ENCODE measurements at regions not wholly inside any gene's neighbourhood (a gene's known extent, or its start where the extent isn't known, plus 50 kb on each side); places are given as distances from the start of the nearest gene placed in this dataset.
"Not testable (repeated sequence)": the region's sequence is repeated elsewhere in the genome, so short reads cannot be mapped to it uniquely, and the experiment has no call there.

DNA sequence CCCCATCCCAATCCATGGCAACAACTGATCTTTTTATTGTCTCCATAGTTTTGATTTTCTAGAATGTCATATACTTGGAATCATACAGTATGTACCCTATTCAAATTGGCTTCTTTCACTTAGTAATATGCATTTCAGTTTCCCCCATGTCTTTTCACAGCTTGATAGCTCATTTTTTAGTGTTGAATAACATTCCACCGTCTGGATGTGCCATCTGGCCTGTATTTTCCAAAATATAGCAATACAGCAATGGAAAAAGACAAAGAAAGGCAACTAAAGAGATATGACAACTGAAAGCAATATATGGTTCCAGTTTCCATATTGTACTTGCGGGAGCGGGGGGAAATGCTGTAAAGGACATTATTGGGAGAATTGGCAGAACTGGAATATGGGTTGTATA is 166.4 kb upstream of the NT5E start:
- no peak for DNase-seq (ENCODE audit: low spot score)

DNA sequence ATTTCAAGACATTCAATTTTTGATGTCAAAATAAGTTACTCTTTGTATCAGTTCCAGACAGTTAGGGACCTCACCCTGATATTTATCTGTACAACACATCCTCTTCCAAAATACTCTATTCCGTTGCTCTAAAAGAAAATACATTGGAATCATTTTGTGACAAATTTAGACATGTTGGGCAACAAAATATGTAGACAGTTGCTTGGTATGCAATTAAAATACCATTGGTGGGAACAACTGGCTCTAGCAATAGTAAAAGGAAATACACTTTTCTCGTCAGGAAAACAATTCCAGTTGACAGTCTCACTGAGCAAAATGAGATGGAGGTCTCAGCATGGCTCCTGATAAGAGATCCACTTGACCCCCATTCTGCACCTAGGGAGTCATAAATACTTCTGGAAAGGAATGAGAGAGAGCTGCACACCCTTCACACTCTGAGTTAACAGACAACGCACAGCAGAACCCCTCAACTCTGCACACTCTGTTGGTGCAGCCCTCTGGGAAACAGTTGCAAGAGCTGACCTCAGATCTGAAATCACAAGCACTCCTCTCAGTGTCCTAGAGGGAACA is 171.3 kb upstream of the NT5E start:
- DNase-seq (ENCODE audit: low spot score), result no peak

DNA sequence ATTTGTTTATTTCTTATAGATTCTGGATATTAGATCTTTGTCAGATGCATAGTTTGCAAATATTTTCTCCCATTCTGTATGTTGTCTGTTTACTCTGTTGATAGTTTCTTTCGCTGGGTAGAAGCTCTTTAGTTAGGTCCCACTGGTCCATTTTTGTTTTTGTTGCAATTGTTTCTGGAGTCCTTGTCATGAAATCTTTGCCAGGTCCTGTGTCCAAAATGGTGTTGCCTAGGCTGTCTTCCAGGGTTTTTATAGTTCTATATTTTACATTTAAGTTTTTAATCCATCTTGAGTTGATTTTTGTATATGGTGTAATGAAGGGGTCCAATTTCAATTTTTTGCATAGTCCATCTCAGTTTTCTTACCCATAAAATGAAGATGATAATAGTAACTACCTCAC is 173.9 kb upstream of the NT5E start:
- not testable (repeated sequence) for DNase-seq (ENCODE audit: low spot score)

DNA sequence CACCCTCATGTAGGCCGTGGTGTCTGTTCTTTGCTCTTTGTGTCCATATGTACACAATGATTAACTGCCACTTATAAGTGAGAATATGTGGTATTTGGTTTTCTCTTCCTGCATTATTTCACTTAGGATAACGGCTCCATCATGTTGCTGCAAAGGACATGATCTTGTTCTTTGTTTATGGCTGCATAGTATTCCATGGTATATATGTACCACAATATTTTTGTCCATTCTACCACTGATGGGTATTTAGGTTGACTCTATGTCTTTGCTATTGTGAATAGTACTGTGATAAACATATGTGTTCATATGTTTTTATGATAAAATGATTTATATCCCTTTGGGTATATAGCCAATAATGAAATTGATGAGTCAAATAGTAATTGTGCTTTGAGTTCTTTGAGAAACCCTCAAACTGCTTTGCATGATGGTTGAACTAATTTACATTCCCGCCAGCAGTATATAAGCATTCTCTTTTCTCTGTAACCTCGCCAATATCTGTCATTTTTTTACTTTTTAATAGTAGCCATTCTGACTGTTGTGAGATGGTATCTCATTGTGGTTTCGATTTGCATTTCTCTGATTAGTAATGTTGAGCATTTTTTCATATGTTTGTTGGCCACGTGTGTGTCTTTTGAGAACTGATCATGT is 174.4 kb upstream of the NT5E start:
- DNase-seq (ENCODE audit: low spot score), result no peak

DNA sequence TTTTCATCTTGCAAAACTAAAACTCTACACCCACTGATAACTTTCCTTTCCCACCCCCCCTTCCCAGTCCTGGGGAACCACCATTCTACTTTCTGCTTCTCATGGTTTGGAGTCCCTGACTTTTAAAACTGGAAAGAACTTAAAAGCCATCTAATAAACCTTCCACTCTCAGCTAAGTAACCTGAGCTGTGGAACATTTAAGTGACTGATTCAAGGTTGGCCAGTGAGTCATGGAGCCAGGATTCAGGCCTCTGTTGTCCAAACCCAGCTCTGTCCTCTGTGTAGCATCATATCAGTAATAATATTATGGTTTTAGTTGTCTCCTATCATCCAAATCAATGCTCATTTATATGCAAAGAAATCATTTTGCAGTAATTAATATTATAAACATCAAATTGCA is 176.0 kb upstream of the NT5E start:
- DNase-seq (ENCODE audit: low spot score), result no peak

DNA sequence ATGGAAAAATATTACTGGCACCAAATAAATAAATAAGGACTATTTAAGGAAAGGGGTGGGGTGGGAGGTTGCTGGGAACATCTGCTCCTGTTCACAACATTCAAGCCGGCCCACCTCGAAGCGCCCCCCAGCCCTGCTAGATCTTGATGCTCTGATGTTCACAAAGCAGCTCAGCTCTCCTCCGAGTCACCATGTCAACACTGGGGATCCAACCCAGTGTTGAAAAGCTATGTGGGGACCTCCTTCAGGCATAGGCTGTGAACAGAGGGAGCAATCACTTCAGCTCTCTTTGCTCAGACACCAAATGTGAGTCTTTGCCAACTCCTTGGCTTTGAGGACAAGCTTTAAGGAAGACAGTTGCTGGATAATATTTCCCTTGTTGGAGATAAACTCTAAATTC is 176.8 kb upstream of the NT5E start:
- no peak for DNase-seq (ENCODE audit: low spot score)

DNA sequence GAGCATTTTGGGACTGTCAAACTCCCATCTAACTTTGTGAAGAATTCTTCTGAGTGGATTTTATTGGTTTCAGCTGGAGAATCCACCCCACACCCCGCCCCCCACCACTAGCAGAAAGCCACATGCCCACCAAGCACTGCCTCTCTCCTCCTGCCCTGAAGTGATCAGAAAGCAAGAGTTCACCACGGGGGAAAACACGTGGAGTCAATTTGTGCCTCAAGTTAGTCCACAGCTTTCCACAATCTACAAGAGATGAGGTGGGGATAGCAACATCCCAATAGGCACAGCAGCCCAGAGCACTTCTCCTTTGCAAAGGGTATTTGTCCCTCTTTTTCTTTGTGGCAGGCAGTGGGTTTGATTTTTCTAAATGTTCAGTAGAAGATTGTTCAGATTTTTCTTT is 177.3 kb upstream of the NT5E start:
- DNase-seq (ENCODE audit: low spot score), result no peak

DNA sequence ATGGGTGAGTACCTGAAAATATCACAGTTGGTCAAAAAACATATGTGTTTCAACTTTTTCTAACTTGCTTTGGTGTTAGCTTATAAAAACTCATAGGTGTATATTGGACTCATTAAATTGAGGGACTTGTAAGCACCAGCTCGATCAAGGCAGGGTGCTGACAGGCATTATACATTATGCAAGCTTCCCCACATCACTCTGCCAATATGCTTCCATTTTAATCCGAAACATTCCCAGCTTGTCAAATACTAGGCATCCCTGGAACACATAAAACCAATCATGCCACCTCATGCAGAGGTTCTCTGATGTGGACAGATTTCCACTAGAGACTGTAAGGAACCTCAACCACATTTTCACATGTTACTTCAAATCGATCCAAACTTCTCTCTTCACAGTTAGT is 187.3 kb upstream of the NT5E start:
- no peak for DNase-seq (ENCODE audit: low spot score)

DNA sequence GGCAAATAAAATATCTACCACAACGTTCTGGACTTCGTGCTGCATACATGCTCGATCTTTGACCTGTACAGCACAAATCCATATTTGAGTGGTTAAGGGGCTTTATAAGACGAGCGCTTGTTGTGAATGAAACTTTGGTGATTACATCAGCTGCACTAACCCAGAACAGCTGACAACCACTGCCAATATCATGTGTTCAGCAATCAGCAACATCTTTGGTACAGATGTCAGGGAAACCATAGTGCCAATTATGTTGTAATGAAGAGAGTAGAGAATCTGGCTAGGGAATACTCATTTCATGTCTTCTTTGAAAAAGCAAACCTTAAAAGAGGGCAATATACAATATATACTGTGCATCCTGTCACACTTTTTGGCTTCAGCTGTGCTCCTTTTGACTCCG is 188.6 kb upstream of the NT5E start:
- no peak for DNase-seq (ENCODE audit: low spot score)

DNA sequence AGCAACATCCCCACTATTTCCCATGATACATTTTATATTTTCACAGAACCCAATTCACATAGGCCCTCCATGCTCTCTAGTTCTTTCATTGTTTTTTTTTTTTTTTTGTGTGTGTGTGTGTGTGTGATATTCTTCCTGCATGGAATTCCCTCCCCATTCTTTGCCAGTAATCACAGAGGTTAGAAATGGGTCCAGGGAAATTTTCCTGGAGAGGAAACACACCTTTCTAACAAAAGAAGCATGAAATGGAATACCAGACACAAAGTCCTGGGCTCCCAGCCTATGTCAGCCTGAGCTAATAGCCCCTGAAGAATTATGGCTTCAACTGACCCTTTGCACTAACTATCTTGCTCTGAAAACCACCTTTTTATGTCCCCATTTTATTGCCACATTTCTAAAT is 194.2 kb upstream of the NT5E start:
- DNase-seq (ENCODE audit: low spot score), result no peak

DNA sequence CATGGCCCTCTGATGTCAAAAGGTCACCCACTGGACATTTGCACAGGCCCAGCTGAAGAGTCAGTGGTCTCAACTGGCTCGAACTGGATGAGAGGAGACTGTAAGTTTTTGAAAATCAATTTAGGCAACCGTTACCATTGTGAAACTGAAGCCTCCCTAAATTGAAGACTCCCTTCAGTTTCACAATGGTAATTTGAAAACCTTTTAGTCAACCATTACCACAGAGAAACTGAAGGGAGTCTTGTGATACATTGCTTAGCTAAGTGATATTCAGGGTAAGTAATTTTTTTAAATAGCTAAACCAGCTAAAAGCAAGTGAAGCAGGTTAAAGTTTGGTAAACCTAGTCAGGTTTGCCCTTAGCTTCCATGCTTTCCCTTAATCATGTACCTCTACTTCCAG is 197.3 kb upstream of the NT5E start:
- no peak for DNase-seq (ENCODE audit: low spot score)

DNA sequence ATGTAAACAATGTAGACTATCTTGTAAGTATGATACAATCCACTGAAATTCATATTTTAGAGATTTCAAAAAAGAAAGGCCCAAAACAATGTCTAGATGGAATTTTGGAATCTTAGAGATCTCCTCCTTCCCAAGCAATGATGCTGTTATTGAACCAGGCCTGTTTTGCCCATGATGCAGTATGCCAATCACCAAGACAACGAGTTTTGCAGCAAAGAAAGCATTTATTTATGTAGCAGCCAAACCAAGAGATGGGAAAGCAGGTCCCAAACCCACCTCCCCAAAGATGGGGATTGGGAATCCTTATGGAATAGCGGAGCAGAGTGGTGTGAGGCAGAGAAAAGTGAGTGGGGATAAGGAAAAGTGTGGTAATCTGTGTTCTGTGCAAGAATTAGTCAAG is 197.8 kb upstream of the NT5E start:
- no peak for DNase-seq (ENCODE audit: low spot score)

DNA sequence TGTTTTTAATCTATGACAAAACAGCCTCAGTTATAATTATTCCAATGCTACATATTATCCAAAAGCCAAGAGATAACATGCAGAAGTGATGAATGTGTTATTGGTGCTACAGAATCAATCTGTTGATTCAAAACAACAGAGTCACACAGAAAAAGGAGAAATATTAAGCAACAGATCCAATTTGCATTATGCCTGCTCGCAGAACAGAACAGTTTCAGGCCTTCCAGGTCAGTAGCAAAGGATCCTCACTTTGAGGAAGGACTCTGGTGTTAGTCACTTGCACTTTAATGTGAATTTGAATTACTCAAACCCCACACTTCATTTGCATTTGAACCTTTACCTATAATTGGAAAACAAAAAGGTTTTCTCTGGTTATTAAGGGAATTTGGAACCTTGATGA is 198.6 kb upstream of the NT5E start:
- no peak for DNase-seq (ENCODE audit: low spot score)

DNA sequence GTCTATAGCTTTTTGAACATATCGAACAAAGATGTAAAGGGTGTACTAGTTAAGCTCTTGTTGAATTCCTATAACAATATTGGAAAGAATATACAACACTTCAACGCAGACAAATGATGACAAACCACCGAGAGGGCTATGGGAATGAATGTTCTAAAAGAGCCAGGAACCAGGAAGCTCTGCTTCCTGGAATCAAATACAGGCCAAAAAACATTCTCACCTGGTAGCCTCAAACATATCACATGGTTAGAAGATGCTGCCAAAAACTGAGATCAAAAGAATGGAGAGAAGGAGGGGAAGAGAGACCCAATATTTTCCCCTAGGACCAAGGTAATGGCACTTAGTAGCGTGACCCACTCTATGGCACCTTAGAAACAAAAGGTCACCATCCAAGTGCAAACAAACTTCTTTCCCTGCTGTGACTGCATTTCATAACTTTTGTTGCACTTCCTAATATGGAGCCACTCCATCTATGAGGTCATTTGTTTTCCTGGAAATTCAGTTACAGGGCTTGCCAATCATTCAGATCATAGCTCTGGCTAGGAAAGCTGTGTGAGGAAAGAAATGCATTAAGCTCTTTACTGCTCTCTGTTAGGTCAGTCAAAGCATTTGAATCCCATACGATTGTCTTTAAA is 199.2 kb upstream of the NT5E start:
- no peak for DNase-seq (ENCODE audit: low spot score)

DNA sequence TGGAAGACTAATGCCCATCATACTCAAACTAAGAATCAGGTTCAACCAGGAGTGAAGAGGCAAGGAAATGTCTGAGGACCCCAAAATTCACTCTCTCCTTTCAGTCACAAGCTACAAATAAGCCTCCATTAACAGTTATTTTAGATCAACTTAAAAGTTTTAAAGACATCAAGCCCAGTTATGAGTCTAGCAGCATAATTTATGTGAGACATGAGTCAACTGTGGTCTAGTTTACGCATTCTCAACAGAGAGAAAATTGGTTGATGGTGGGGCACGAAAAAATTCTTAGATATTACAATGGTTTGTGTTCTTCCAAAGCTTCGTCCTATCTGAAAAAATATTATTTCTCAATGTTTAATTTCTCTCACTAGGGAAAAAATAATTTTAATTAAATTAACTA is 204.9 kb upstream of the NT5E start:
- no peak for DNase-seq (ENCODE audit: low spot score)

DNA sequence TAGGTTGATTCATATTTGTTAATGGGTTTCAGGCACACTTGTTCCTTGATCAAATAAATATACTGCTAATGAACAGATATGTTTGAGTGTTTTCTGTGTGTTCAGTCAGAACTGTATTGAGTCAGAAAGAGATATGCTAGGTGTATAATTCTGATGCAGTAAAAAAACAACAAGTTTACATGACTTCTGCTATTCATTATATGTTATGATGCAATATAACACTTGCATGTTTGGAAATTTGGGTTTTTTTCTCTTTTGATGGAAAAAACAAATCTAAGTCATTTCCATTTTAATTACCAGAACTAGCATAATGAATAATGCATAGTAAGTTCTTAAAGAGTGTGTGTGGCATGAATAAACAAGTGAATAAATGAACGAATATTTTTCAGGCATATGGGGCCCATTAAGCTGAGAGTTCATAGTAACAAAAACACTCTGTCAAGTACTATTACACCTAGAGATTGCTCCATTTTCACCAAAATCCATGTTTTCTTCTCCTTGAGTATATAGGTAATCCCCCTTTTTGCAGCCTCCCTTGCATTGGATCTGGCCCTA is 208.3 kb upstream of the NT5E start:
- no peak for DNase-seq (ENCODE audit: low spot score)

DNA sequence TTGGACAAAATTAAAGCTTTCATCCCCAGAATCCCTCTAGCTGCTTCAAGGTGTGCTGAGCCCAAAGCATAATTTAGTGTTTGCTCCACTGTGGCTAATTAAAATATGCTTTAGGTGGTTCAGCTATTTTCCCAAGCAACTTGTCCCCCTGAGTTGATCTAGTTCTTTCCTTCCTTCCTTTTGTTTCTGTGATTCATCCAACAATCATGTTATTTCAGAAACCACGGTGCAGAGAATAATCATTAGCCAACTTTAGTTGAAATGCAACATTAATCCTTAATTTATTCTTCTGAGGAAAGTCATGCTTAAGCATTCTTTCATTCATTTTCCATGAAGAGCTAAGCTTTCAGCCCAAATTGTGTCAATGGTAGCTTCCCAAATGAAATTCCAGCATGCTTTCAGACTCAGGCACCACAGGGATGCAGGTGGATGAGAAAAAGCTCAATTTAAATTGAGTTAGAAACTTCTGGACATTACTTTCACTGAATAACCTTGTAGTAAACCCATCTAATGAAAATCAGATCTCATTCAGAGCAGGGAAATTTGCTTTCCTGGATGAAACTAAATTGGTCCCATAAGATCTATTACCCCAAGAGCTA is 209.0 kb upstream of the NT5E start:
- no peak for DNase-seq (ENCODE audit: low spot score)

DNA sequence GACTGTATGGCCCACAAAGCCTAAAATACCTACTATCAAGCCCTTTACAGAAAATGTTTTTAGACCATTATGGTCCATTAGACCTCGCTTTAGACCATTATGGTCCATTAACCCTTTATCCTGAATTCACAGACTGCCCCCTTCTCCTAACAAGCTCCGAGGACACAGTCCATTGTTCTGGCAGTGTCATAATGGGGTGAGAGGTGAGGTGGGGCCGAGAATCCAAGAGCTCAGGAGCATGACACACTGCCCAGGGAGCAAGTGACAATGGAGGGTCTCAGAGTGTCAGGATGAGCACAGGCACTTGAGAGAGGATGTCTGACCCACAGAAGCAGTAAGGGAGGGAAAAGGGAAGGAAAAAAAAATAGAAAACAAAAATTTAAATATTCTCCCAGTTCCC is 212.4 kb upstream of the NT5E start:
- no peak for DNase-seq (ENCODE audit: low spot score)

DNA sequence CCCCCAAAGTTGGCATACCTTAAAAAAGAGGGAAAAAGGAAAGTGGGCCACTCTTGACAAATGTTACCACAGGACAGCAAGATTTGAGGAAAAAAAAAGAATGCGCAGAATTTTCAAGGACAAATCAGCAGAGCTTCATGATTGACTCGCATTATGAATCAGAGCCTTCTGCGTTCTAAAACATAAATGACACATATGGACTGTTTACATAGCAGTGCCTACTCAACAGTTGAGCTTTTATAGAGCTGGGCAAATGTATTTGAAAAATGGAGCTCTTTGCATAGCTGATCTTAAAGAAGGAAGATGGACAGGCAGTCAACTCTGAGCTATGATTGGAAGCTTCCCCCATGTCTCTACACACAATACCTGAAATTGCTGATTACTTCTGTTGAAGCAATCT is 213.2 kb upstream of the NT5E start:
- DNase-seq (ENCODE audit: low spot score), result no peak

DNA sequence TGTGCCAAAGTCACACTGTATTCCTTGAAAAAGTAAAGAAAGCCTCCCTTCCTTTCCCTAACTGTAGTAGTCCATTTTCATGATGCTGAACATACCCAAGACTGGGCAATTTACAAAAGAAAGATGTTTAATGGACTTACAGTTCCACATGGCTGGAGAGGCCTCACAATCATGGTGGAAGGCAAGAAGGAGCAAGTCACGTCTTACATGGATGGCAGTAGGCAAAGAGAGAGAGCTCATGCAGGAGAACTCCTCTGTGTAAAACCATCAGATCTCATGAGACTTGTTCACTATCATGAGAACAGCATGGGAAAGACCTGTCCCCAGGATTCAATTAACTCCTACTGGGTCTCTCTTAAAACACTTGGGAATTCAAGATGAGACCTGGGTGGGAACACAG is 222.5 kb upstream of the NT5E start:
- DNase-seq (ENCODE audit: low spot score), result not testable (repeated sequence)

DNA sequence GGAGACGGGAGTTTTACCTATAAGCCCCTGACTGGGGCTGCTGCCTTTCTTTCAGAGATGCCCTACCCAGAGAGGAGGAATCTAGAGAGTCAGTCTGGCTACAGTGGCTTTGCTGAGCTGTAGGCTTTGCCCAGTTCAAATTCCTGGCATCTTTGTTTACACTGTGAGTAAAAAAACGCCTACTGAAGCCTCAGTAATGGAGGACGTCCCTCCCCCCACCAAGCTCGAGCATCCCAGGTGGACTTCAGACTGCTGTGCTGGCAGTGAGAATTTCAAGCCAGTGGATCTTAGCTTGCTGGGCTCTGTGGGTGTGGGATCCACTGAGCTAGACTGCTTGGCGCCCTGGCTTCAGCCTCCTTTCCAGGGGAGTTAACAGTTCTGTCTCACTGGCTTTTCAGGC is 237.1 kb upstream of the NT5E start:
- DNase-seq (ENCODE audit: low spot score), result not testable (repeated sequence)

DNA sequence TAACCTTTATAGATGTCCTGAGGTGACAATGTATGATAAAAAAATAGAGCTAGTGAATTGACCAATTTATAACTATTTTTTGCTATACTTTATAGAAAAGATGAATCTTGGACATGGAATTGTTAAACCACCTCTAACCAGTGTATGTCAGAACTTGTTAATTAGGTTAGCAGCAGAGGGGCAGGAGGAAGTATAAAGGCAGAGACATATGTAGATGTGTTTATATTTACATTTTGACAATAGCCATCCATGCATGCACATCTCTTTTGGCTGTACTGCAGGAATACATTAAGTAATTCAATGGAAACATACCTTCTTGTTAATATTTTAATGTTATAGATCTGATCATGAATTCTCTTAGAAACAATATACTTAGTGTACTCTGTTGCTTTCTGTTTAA is 254.6 kb upstream of the NT5E start:
- no peak for DNase-seq (ENCODE audit: low spot score)

DNA sequence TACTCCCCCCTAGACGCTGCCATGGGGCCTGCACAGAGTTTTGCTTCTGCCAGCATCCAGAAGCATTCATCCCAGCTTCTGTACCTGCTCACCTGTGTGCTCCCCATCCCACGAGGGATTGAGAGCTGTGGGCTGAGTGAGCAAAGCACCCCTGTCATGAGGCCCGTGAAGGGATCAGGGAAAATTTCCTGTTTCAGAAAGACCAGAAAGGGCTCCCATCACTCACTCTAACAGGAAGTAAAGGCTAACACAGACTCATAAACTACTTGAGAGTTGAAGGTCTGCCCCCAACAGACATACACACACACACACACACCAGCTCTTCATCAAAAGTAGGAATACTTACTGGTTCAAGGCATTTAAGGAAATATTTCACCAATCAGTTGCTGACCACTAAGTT is 256.5 kb upstream of the NT5E start:
- no peak for DNase-seq (ENCODE audit: low spot score)

All from CD4-positive, alpha-beta T cell treated with Interleukin-6 at 100 ng/mL for 8 hours (primary cell).